Spleen (tissue), 7 donors: ENCODE measurements at regions not wholly inside any gene's neighbourhood (a gene's known extent, or its start where the extent isn't known, plus 50 kb on each side); places are given as distances from the start of the nearest gene placed in this dataset.

Experiments
- POLR2A ChIP-seq, 3 donors: fragments of 450-650 bp; IDR thresholded peaks; one replicate each; pipeline ENCODE4 v1.5.1; 2017; ENCODE audit warnings: antibody characterized with exemption in 3 of 3, mild to moderate bottlenecking in 1 of 3
- POLR2AphosphoS5 ChIP-seq, 3 donors: sonication (generic); formaldehyde crosslinking; IDR thresholded peaks; one replicate each; pipeline ENCODE4 v1.5.1; 2017; ENCODE audit warnings: antibody characterized with exemption in 3 of 3
- TF ChIP-seq, protein P1 (sequence below), 11 experiments: fragments of 200-600 bp in 7 of 11; fragments of 450-650 bp in 4 of 11; sonication (generic) in 4 of 11; IDR thresholded peaks in 8 of 11; conservative IDR thresholded peaks in 3 of 11; 1 replicate in 7 of 11; 2 replicates in 4 of 11; pipeline versions ENCODE4 v1.4.0 to v1.8.0; 2016 to 2021; ENCODE audit warnings: antibody characterized with exemption in 11 of 11, inconsistent platforms in 4 of 11, mild to moderate bottlenecking in 1 of 11
- donor health status: DM: no; HTN: no; CAD: no; lungs with moderate emphysema.
- donor health status: DM: no; HTN: no; CAD: no.
- donor health status: DM: no; HTN: no; CAD: no.

DNA sequence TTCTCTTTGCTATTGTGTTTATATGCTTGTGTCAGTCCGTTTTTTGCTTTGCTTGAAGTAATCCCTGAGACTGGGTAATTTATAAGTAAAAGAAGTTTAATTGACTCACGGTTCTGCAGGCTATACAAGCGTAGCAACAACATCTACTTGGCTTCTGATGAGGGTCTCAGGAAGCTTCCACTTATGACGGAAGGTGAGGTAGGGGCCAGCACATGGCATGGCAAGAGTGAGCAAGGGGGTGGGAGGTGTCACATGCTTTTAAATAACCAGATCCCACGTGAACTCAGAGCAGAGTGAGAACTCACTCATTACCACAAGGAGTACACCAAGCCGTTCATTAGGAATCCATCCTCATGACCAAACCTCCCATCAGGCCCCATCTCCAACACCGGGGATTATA is 540.3 kb downstream of the TDRD15 start:
- TF ChIP-seq, protein P1, sequence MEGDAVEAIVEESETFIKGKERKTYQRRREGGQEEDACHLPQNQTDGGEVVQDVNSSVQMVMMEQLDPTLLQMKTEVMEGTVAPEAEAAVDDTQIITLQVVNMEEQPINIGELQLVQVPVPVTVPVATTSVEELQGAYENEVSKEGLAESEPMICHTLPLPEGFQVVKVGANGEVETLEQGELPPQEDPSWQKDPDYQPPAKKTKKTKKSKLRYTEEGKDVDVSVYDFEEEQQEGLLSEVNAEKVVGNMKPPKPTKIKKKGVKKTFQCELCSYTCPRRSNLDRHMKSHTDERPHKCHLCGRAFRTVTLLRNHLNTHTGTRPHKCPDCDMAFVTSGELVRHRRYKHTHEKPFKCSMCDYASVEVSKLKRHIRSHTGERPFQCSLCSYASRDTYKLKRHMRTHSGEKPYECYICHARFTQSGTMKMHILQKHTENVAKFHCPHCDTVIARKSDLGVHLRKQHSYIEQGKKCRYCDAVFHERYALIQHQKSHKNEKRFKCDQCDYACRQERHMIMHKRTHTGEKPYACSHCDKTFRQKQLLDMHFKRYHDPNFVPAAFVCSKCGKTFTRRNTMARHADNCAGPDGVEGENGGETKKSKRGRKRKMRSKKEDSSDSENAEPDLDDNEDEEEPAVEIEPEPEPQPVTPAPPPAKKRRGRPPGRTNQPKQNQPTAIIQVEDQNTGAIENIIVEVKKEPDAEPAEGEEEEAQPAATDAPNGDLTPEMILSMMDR (IDR thresholded peaks at IDR 0.05 in 8 of 11, conservative IDR thresholded peaks at IDR 0.05 in 3 of 11), result no peak
- TF ChIP-seq POLR2A (IDR thresholded peaks at IDR 0.05), result no peak
- no peak for TF ChIP-seq POLR2AphosphoS5 (IDR thresholded peaks at IDR 0.05)
